ENCODE measurements at regions not wholly inside any gene's neighbourhood (a gene's known extent, or its start where the extent isn't known, plus 50 kb on each side); places are given as distances from the start of the nearest gene placed in this dataset.

- DNase-seq (no peak), ATAC-seq (ENCODE audit: low read depth in 2 of 2) (no peak)
- Mint-ChIP-seq H3K27me3 (no peaks in the 10 kb centered on the region), H3K36me3 (no peaks in the 10 kb centered on the region), H3K4me1 (no peaks in the 10 kb centered on the region), H3K9me3 (peaks cover 0 to 4% (median 0%) of the 10 kb centered on the region in 7 donors), H3K27ac (no peak overlapping the region), H3K4me3 (no peak overlapping the region)
- no peak overlapping the region for H3K4me3 ChIP-seq (ENCODE audit: low read depth, low read length)
- H3K4me1 ChIP-seq (ENCODE audit: control insufficient read depth, insufficient read depth, low read length, poor library complexity, severe bottlenecking) = no peaks in the 10 kb centered on the region
- no peaks in the 10 kb centered on the region for H3K9me3 ChIP-seq (ENCODE audit: control insufficient read depth in 2 of 2, low read length in 2 of 2)
- no peaks in the 10 kb centered on the region for H3K27me3 ChIP-seq (ENCODE audit: control insufficient read depth, insufficient read depth, low read length)
- no peak overlapping the region for H3K27ac ChIP-seq (ENCODE audit: insufficient read depth, low read length, poor library complexity, severe bottlenecking)
- no peaks in the 10 kb centered on the region for H3K36me3 ChIP-seq (ENCODE audit: control insufficient read depth, insufficient read depth, low read length)
These were observed 64.7 kb upstream of the CTSO start for GRCh38 chr4:156018383-156018782.

- H3K9me3 ChIP-seq (ENCODE audit: control insufficient read depth in 2 of 2, low read length in 2 of 2) = no peaks in the 10 kb centered on the region
- no peak overlapping the region for H3K4me3 Mint-ChIP-seq
- H3K27me3 Mint-ChIP-seq = no peaks in the 10 kb centered on the region
- H3K4me1 ChIP-seq (ENCODE audit: control insufficient read depth, insufficient read depth, low read length, poor library complexity, severe bottlenecking) = no peaks in the 10 kb centered on the region
- H3K27ac Mint-ChIP-seq = no peak overlapping the region
- H3K4me1 Mint-ChIP-seq = no peaks in the 10 kb centered on the region
- no peaks in the 10 kb centered on the region for H3K36me3 Mint-ChIP-seq
- no peak overlapping the region for H3K4me3 ChIP-seq (ENCODE audit: low read depth, low read length)
- H3K27ac ChIP-seq (ENCODE audit: insufficient read depth, low read length, poor library complexity, severe bottlenecking) = no peak overlapping the region
- H3K36me3 ChIP-seq (ENCODE audit: control insufficient read depth, insufficient read depth, low read length) = no peaks in the 10 kb centered on the region
- ATAC-seq (ENCODE audit: low read depth in 2 of 2) = no peak
- DNase-seq = no peak
- no peaks in the 10 kb centered on the region for H3K27me3 ChIP-seq (ENCODE audit: control insufficient read depth, insufficient read depth, low read length)
- H3K9me3 Mint-ChIP-seq = peaks cover 0 to 4% (median 1%) of the 10 kb centered on the region in 7 donors
These were observed 62.1 kb upstream of the CTSO start for GRCh38 chr4:156015781-156016180.

GRCh38 chr4:156006192-156006591 lies 52.5 kb upstream of the CTSO start:
- no peaks in the 10 kb centered on the region for H3K27me3 ChIP-seq (ENCODE audit: control insufficient read depth, insufficient read depth, low read length)
- H3K4me3 Mint-ChIP-seq = no peak overlapping the region
- no peak overlapping the region for H3K4me3 ChIP-seq (ENCODE audit: low read depth, low read length)
- no peaks in the 10 kb centered on the region for H3K9me3 ChIP-seq (ENCODE audit: control insufficient read depth in 2 of 2, low read length in 2 of 2)
- no peak overlapping the region for H3K27ac Mint-ChIP-seq
- DNase-seq (no peak), ATAC-seq (ENCODE audit: low read depth in 2 of 2) (no peak)
- peaks cover 0 to 7% (median 2%) of the 10 kb centered on the region in 7 donors for H3K9me3 Mint-ChIP-seq
- H3K27ac ChIP-seq (ENCODE audit: insufficient read depth, low read length, poor library complexity, severe bottlenecking) = no peak overlapping the region
- no peaks in the 10 kb centered on the region for H3K36me3 Mint-ChIP-seq
- no peaks in the 10 kb centered on the region for H3K27me3 Mint-ChIP-seq
- H3K36me3 ChIP-seq (ENCODE audit: control insufficient read depth, insufficient read depth, low read length) = no peaks in the 10 kb centered on the region
- H3K4me1 ChIP-seq (ENCODE audit: control insufficient read depth, insufficient read depth, low read length, poor library complexity, severe bottlenecking) = no peaks in the 10 kb centered on the region
- no peaks in the 10 kb centered on the region for H3K4me1 Mint-ChIP-seq

Measured in CD4-positive, CD25-positive, alpha-beta regulatory T cell (primary cell).